ENCODE measurements at regions not wholly inside any gene's neighbourhood (a gene's known extent, or its start where the extent isn't known, plus 50 kb on each side); places are given as distances from the start of the nearest gene placed in this dataset.
"Not testable (repeated sequence)": the region's sequence is repeated elsewhere in the genome, so short reads cannot be mapped to it uniquely, and the experiment has no call there.

GRCh38 chr5:57653636-57654290 lies 171.2 kb upstream of the ACTBL2 start:
- no peak for DNase-seq

- DNase-seq = no peak
These were observed 168.5 kb upstream of the ACTBL2 start for GRCh38 chr5:57651127-57651526.

GRCh38 chr5:57650360-57651069 lies 167.9 kb upstream of the ACTBL2 start:
- DNase-seq = no peak

GRCh38 chr5:57642698-57643097 lies 160.1 kb upstream of the ACTBL2 start:
- no peak for DNase-seq

GRCh38 chr5:57642066-57642465 lies 159.5 kb upstream of the ACTBL2 start:
- DNase-seq = no peak

GRCh38 chr5:57635146-57635777 lies 152.7 kb upstream of the ACTBL2 start:
- DNase-seq = no peak

GRCh38 chr5:57632937-57633336 lies 150.3 kb upstream of the ACTBL2 start:
- no peak for DNase-seq

GRCh38 chr5:57631139-57631538 lies 148.5 kb upstream of the ACTBL2 start:
- DNase-seq = not testable (repeated sequence)

GRCh38 chr5:57627661-57628060 lies 145.1 kb upstream of the ACTBL2 start:
- no peak for DNase-seq

GRCh38 chr5:57626703-57627102 lies 144.1 kb upstream of the ACTBL2 start:
- no peak for DNase-seq

GRCh38 chr5:57621624-57622023 lies 139.0 kb upstream of the ACTBL2 start:
- DNase-seq = no peak

- no peak for DNase-seq
These were observed 136.3 kb upstream of the ACTBL2 start for GRCh38 chr5:57618767-57619381.

- no peak for DNase-seq
These were observed 131.1 kb upstream of the ACTBL2 start for GRCh38 chr5:57613741-57614140.

GRCh38 chr5:57611177-57611576 lies 128.6 kb upstream of the ACTBL2 start:
- DNase-seq = no peak

GRCh38 chr5:57608542-57608941 lies 125.9 kb upstream of the ACTBL2 start:
- no peak for DNase-seq

- no peak for DNase-seq
These were observed 119.4 kb upstream of the ACTBL2 start for GRCh38 chr5:57601996-57602395.

- DNase-seq = no peak
These were observed 117.7 kb upstream of the ACTBL2 start for GRCh38 chr5:57600321-57600720.

- DNase-seq = no peak
These were observed 116.1 kb upstream of the ACTBL2 start for GRCh38 chr5:57598756-57599155.

- no peak for DNase-seq
These were observed 115.5 kb upstream of the ACTBL2 start for GRCh38 chr5:57598097-57598496.

- no peak for DNase-seq
These were observed 112.9 kb upstream of the ACTBL2 start for GRCh38 chr5:57595523-57595991.

- DNase-seq = no peak
These were observed 111.8 kb upstream of the ACTBL2 start for GRCh38 chr5:57594436-57594835.

GRCh38 chr5:57592236-57592635 lies 109.6 kb upstream of the ACTBL2 start:
- no peak for DNase-seq

- no peak for DNase-seq
These were observed 104.0 kb upstream of the ACTBL2 start for GRCh38 chr5:57586649-57587048.

Measured in CD4-positive, alpha-beta T cell treated with Interleukin-6 for 4 hours (primary cell).